ENCODE measurements at regions not wholly inside any gene's neighbourhood (a gene's known extent, or its start where the extent isn't known, plus 50 kb on each side); places are given as distances from the start of the nearest gene placed in this dataset.

DNA sequence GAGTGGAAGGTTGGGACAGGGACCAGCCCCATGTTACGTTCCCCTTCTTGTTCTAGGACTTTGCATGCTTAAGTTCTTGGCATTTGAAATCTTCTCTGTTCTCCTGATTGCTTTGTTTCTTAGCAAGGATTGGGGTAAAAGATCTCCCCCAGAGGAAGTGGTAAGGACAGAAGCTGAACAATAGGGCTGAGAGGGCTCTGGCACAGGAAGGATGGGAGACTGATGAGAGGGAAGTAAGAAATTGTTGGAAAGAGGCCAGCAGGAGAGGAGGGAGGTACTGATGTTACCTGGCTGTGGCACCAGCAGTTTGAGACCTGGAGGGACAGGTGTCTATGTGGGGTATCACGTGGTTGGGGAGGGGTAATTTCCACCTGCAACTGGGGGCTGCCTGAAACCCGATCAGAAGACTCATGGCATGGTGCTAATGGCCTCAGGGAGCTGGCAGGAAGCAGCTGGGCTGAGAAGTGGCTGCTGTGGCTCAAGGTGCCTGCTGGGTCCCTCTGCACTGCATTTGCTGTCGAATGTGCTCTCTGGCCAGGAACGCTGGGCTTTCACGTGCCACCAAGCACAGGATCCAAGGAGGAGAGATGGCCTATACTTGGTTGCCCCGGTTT lies 108.4 kb downstream of the LSM3 start:
- no peak for DNase-seq (ENCODE audit: low spot score)

DNA sequence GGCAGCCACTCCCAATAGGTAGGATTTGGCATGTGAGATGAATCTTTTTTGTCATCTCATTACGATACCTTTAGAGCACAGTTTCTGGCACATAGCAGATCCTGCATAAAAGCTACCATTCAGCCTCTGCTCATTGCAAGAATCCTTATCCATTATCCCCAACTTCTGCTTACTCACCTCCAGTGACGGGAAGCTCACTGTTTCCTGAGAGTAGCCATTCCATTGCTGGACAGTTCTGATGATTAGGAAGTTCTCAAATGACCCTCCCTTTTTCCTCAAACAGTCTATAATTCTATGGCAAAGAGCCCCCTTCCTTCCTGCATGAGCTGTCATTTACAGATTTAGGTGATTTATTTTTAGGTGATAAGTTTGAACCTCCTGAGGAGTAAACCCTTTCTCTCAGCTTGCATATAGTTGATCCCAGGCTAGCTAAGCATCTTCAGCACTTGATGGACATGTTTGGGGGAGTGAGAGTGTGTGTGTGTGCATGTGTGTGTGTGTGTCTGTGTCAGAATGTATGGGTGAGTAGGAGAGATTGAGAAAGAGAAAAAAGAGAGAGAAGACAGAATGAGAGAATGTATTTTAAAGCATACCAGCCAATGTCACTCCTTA lies 109.7 kb downstream of the LSM3 start:
- no peak for DNase-seq (ENCODE audit: low spot score)

DNA sequence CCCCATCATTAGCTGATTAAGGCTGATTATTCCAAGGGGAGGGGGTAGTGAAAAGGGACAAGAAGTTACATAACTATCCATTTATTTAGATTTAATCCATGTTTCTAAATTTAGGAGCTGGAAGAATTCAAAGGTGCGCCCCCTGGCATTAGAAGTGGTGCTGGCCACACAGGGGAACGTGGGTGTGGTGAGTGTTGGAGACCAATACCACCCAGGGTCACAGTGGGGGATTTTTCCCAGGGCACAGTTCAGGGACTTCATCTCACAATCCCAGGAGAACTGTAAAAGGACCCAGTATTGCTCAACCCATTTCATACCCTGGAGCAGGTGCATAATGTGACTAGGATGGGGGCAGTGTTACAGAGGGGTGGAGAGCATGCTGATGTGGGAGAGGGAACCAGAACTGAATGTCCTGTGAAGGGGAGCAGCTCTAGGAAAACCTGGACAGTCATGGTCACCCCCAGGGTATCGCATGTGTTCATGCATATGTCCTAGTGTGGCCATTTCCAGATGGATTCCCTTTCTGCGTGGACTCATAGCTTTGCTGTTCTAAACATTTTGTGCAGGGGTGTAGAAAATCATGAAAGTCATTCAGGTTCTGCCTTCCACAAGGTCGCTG lies 110.3 kb downstream of the LSM3 start:
- no peak for DNase-seq (ENCODE audit: low spot score)

DNA sequence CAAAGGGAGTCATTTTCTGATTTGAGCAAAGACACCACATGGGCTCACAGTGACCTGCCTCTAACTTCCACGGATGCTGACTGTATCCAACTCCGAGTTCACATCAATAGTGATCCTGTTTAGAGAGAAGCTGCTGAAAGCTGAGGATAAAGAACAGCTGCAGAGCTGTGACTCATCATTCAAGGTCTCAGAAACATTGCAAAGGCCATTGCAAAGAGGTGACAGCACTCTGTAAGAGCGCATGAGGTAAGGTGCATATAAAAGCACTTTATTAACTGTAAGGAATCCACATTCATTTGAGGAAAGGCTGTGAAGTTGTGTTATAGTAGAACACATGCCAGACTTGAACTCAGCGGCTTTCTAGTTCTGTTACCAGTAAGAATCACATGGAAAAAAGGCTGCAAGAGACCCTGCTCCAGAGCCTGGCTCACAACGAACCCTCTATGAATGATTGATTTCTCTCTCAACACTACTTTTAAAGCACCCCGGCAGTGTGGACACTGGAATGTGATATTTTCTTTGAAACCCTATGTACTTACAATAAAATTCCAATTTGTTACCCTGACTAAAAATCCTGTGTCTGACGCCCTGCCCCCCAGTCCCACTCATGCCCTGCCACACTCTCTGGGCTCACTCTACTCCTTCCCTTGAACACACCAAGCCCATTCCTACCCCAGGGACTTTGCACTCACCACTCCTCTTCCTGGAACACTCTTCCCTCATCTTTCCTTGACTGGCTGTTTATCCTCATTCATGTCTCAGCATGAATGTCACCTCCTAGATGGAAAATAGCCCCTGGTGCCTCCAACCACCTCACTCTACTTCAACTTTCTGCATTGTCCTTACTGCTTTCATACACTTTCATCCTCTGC lies 111.2 kb downstream of the LSM3 start:
- DNase-seq (ENCODE audit: low spot score), result peak; percentile 84

DNA sequence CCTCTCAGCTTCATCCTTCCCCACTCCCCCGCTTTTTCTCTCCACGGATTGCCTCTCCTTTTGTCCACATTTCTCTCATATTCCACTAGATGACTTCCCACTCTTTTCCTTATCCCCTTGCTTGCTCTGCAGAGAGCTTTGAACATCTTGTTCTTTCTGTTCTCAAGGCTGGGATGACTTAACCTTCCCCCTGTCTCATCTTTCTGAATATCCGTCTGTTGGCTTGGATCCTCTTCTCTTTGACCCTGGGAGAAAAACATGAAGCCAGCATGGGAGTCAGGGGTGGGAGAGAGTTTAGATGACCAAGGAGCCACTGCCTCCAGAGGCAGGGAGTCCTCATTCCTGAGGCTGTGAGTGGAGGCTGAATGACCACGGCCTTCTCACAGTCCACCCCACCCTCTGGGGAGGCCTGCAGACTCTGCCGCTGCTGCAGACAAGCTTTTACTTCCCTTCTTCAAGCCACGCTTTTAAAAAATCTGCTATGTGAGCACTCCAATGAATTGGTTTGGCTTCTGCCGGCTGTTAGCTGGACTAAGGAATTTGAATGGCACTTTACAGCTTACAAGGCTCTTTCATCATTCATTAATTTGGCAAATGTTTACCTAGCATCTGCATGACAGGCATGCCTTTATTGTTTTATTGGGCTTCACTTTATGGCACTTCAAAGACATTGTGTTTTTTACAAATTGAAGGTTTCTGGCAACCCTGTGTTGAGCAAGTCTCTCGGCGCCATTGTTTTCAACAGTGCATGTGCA lies 111.6 kb upstream of the SLC6A6 start:
- peak; percentile 64 for DNase-seq (ENCODE audit: low spot score)

DNA sequence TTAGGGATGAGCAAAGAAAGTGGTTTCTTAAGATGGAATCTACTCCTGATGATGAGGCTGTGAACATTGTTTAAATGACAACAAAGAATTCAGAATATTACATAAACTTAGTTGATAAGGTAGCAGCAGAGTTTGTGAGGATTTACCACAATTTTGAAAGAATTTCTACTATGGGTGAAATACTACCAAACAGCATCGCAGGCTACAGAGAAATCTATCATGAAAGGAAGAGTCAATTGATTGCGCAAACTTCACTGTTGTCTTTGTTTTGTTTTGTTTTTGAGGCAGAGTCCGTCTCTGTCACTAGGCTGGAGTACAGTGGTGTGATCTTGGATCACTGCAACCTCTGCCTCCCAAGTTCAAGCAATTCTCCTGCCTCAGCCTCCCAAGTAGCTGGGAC lies 107.4 kb upstream of the SLC6A6 start:
- DNase-seq (ENCODE audit: low spot score), result no peak

DNA sequence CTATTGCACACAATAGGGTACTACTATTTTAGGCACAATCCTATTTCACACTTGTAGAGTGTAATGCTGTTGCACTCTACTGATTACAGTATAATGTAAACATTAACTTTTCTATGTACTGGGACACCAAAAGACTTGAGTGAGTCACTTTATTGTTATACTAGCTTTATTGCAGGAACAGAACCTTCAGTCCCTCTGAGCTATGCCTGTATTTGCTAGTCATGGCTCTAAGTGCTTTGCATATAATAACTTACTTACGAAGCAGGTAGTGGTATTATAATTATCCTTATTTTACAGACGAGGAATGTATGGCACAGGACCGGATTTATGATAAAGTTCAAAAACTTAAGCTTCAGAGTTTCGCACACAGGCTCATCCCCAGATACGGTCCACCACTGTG lies 106.6 kb upstream of the SLC6A6 start:
- DNase-seq (ENCODE audit: low spot score), result peak; percentile 61

DNA sequence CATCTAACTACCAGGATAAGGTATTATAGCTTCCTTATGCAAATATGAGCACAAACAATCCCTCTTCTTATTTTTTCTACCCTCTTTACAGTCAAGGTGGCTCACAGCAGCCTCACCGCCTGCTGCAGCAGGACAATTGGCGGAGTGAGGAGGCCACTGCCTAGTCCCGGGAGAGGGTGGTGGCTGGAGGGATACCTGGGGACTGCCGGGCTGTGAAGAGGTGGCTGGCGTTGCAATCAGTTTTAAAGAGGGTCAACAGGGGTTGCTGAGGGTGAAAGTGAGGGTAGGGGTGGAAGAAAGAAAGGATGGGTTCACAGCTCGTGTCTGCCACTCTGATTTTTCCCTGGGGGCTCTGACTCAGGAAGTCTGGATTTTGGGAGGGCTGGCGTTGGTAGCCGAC lies 105.1 kb upstream of the SLC6A6 start:
- DNase-seq (ENCODE audit: low spot score), result no peak

DNA sequence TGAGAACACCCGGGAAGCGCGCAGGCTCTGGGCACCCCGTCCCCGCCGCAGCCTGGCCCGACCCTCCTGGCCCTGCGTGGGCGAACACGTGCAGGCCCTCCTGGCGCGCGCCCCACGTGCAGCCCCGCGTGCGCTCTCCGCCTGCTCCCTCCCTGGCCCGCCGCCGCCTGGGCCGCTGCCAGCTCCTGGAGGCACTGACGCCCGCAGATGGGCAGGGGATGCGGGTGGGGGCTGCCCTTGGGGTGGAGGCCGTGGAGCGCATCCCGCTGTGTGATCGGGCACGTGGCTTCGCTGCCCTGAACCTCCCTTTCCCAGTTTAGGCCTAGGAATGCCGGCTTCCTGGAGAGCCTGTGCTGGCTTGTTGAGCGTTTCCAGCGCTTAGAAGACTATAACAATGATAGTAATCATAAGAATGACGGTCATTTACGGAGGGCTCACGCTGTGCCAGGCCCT lies 104.6 kb upstream of the SLC6A6 start:
- DNase-seq (ENCODE audit: low spot score), result peak; percentile 31

DNA sequence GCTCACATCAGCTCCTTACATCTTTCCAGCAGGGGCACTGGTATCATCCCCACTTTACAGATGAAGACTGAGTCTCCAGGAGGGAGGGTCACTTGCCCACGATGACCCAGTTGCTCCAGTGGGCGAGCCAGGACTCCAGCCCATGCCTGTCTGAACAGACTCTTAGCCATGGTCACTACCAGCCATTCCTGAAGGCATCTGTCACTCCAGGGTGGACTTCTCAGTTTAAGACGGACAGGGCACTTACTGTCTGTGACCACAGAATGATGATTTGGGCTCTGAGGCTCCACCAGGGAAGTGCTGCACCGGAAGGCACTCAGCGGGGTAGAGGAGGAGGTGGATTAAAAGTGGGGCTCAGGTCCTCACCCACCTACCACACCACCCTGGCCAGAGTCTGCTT lies 104.0 kb upstream of the SLC6A6 start:
- no peak for DNase-seq (ENCODE audit: low spot score)

DNA sequence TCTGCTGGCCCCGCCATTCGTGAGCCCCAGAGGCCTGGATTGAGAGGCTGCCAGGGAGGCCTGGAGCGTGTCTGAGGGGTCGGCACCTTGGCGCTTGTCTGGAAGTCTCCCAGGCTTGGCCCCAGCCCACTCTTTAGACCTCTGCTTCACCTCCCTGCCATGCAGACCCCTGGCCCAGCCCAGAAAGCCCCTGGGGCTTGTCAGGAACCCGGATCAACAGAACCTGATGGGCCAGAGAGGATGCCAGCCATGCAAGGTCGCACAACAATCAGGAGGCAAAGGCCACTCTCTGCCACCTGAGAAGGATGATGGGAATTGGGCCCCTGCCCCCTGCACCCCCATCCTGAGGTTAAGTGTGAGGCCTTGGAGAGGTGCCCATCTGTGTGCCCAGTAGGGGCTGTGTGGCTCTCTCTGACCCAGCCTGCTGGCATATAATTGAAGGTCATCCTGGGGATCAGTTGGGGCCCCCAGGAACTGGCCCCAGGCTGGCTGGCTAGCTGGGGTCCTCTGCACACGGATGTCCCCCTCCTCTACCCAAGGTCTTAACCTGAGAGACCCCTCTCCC lies 103.3 kb upstream of the SLC6A6 start:
- DNase-seq (ENCODE audit: low spot score), result no peak

DNA sequence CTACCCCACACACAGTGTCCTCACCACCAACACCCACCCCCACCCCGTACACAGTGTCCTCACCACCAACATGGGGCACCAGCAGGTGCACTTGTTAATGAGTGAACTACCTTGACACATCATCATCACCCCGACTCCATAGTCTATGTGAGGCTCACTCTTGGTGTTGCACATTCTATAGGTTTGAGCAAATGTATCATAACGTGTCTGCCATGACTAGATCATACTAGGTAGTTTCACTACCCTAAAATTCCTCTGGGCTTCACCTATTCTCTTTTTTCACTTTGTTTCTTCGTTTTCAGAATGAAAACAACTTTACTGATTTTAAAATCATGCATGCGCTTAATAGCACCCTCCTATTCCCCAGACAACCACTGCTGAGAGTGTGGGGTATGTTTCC lies 102.6 kb upstream of the SLC6A6 start:
- DNase-seq (ENCODE audit: low spot score), result no peak

DNA sequence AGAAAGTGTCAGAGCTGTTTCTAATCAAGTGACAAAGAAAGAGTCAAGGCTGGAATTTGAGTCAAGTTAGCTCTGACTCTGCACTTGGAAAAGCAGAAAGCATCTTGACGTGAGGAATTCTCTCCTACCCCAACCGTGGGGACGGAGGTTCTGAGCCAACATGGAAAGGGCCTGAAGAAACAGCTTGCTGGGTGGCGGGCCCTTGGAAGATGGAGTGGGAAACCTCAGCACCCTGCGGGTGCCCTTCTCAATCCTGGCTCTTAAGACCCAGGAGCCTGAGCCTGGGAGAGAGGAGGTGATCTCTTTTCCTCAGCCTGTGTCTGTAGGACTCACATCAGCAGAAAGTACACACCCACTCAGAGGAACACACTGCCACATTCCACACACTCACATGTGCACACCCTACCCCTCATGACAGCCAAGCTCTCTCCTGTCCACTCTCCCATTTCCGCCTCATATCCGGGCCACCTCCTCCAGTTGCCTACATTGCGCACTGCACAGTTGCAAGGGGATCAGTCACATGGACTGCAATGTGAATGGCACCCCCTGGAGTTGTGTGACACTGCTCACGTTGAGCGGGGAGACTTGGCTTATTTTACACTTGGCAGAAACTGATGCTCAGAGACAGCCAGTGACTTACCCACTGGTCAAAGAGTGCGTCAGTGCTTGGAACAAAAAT lies 101.5 kb upstream of the SLC6A6 start:
- no peak for DNase-seq (ENCODE audit: low spot score)

DNA sequence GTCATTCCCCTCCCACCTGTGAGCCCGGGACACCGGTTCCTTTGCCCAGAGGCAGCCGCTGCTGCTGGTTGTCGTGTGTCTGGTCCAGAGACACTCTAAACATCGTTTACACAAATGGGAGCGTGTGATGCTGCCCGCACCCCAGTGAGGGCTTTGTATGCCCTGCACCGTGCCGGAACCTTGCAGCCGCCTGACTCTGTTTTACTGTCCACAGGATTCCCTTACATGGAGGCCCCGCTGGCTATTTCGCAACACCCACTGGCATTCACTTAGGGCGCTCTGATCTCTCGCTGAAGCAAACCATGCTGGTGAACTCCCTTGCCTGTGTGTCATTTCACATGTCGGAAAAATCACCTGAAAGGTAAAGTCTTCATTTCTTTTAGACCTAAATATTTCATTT lies 100.8 kb upstream of the SLC6A6 start:
- DNase-seq (ENCODE audit: low spot score), result no peak

DNA sequence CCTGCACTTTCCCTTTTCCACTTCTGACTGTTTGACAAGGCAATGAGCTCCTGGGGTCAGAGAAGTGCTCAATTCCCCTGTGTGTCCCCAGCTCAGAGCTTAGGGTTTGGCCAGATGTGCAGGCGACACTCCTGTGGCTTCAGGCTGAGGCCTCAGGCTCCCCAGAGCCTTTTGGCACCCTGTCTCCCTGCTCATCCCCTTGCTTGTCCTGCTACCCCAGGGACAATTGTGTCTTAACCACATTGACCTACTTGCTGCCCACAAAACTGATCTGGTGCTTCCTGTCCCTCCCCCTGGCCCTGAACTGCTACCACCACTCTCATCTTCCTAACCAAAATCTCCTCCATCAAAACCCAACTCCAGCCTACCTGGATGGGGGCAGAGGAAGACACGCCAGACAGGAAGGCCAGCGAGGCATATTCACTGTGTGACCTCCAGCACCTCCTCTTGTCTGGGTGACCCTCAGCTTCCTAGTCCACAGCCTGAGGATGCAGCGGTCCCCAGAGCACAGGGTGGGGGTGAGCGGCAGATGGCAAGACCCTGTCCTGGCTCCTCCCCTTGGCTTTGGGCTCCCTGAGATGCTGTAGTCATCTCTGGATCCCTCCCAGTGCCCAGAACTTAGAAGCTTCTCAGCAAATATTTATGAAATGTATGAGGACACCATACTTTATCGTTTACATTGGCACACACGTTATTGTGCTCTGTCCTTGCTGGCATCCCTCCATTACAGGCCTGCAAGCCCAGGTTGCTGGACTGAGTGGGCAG lies 98.9 kb upstream of the SLC6A6 start:
- DNase-seq (ENCODE audit: low spot score), result no peak

DNA sequence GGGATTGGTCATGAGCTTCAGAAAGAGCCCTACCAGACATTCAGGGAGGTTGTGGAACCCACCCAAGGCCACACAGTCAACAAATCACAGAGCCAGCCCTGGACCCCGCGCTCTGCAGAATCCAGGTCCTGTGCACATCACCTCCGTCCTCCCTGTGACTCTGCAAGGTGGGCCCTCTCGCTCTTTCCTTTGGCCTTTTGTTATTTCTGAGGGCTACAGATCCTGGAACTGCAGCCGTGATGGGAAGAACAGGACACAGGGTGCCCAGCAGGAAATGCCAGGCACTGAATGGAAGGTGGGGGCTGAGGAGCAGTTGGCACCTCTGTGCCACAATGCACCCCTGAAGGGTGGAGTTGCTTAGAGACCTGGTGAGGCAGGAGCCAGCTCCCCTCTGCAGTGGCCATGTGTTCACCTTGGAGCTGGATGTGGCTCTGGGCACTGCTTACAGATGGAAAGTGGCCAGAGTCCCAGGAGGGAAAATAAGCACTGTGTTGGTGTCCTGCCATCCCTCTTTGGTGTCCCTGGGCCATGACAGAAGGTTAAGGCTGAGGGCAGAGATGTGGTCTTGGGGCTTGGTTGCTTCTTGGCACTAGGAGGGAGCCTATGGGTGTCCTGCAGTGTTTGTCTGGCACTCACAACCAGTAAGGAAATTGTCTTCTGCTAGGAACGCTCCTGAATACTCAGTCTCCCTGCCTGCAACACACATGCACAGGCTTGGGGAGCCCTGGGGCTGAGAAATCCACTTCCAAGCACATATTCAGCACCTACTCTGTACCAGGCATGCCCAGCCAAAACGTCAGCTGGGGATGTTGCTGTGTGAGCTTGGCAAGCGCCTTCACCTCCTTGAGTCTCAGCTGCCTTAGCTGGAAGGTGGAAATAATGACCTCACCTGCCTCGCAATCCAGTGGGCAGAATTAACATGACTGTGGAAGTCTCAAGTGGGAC lies 98.0 kb upstream of the SLC6A6 start:
- no peak for DNase-seq (ENCODE audit: low spot score)

DNA sequence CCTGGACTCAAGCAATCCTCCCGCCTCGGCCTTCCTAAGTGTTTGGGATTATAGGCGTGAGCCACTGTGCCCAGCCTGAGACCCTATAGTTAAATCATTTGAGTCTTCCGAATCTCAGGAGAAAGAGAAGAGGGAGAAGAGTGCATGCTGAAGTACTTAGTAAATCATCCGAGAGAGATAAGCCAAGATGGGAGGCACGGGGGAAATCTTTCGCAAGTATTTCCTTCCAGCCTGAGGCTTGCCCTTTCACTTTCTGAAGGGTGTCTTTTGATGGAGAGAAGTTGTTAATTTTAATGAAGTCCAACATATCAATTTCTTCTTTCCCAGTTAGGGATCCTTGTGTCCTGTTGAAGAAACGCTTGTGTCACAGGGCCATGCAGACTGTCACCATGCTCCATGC lies 97.1 kb upstream of the SLC6A6 start:
- DNase-seq (ENCODE audit: low spot score), result no peak

DNA sequence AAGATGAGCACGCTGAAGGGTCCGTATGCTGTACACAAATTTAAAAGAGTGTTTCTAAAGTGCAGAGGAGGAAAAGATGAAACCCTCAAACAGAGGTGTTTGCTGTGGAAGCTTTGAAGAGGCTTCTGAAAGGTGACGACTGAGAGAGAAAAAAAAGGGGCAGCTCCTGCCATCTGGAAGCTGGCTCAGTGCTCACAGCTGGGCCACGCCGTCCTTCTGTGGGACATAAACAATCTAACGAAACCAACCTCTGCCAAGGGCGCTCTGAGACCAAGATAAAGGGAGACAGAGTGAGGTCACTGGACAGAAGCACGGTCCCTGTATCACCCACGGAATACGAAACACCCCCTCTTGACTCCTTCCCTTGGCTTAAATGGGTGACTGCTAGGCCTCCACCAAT lies 96.3 kb upstream of the SLC6A6 start:
- no peak for DNase-seq (ENCODE audit: low spot score)

DNA sequence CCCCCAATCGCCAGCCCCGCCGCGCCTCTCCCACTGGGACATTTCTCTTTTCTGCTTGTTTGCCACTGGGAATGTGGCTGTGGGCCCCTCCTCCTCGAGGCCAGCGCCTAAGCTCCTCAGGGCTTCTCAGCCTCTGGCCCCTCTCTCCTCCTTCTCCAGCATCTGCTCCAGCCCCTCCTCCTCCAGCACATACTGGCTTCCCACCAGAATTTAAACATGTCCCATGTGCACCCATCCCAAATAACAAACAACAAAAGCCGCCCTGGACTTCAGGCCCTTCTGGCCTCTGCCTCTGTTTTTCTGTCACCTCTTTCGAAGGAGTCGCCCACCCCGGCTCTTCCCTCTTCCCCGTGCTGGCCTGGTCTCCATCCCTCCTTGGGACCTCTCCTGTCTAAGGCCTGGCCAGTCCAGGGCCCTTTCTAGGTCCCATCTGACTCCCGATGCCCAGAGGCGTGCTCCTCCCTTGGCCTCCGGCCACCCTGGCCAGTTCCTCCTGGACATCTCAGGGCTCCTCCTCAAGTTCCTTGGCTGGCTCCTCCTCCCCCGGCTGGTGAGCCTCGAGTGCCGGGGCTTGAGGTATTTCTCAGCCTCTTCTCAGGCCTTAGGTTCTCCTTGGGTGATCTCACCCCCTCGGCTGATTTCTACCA lies 94.6 kb upstream of the SLC6A6 start:
- DNase-seq (ENCODE audit: low spot score), result no peak
